ENCODE measurements at regions not wholly inside any gene's neighbourhood (a gene's known extent, or its start where the extent isn't known, plus 50 kb on each side); places are given as distances from the start of the nearest gene placed in this dataset.
"Not testable (repeated sequence)": the region's sequence is repeated elsewhere in the genome, so short reads cannot be mapped to it uniquely, and the experiment has no call there.

DNA sequence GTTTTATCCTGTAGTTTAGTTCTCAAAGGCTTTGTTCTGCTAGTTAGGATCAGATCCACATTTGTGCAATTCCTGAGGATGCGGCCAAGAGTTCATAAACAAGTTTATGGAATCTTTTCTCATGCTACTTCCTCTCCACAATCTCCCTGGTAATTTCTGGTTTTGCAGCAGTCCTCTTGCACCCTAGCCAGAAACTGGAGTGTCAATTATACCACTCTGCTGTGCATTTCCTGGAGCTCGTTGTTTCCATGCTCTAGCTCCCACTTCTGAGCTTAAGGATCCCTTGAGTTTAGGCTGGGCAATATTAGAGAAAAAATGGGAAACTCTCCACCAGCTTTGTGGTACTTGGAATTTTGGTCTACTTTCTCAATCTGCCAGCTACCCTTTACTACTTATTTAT lies 474.7 kb downstream of the DIRAS2 start:
- TF ChIP-seq, protein P1, sequence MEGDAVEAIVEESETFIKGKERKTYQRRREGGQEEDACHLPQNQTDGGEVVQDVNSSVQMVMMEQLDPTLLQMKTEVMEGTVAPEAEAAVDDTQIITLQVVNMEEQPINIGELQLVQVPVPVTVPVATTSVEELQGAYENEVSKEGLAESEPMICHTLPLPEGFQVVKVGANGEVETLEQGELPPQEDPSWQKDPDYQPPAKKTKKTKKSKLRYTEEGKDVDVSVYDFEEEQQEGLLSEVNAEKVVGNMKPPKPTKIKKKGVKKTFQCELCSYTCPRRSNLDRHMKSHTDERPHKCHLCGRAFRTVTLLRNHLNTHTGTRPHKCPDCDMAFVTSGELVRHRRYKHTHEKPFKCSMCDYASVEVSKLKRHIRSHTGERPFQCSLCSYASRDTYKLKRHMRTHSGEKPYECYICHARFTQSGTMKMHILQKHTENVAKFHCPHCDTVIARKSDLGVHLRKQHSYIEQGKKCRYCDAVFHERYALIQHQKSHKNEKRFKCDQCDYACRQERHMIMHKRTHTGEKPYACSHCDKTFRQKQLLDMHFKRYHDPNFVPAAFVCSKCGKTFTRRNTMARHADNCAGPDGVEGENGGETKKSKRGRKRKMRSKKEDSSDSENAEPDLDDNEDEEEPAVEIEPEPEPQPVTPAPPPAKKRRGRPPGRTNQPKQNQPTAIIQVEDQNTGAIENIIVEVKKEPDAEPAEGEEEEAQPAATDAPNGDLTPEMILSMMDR (IDR thresholded peaks at IDR 0.05; ENCODE audit: partially characterized antibody, unreplicated experiment), result no peak

GRCh38 chr9:90169490-90169889 lies 473.1 kb downstream of the DIRAS2 start:
- TF ChIP-seq, protein P1 (IDR thresholded peaks at IDR 0.05; ENCODE audit: partially characterized antibody, unreplicated experiment), result no peak
- no peak for DNase-seq
- Mint-ChIP-seq H3K27ac (ENCODE audit: unreplicated experiment) (no peak overlapping the region), H3K9me3 (ENCODE audit: unreplicated experiment) (no peaks in the 10 kb centered on the region), H3K4me1 (ENCODE audit: low read depth, unreplicated experiment) (no peaks in the 10 kb centered on the region), H3K36me3 (ENCODE audit: unreplicated experiment) (no peaks in the 10 kb centered on the region), H3K27me3 (ENCODE audit: unreplicated experiment) (no peaks in the 10 kb centered on the region), H3K4me3 (ENCODE audit: unreplicated experiment) (no peak overlapping the region)

More for the DNA sequence above, 474.7 kb downstream of the DIRAS2 start:
- Mint-ChIP-seq H3K4me3 (ENCODE audit: unreplicated experiment) (no peak overlapping the region), H3K27me3 (ENCODE audit: unreplicated experiment) (no peaks in the 10 kb centered on the region), H3K27ac (ENCODE audit: unreplicated experiment) (no peak overlapping the region), H3K4me1 (ENCODE audit: low read depth, unreplicated experiment) (no peaks in the 10 kb centered on the region), H3K36me3 (ENCODE audit: unreplicated experiment) (no peaks in the 10 kb centered on the region), H3K9me3 (ENCODE audit: unreplicated experiment) (no peaks in the 10 kb centered on the region)
- DNase-seq, result no peak

DNA sequence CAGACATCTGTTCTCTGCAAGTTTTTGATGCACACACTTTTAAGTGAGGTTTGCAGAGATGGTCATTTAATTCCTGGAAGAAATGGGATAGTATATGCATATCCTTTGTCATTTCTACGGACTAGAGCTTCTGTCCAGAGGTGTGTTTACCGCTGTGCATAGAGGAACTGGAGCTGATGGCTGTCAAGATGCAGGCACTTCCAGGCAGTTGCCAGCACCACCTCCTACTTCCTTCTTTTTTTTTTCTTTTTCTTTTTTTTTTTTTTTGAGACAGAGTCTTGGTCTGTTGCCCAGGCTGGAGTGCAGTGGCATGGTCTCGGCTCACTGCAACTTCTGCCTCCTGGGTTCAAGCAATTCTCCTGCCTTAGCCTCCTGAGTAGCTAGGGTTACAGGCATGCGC lies 468.7 kb downstream of the DIRAS2 start:
- not testable (repeated sequence) for H3K36me3 Mint-ChIP-seq (ENCODE audit: unreplicated experiment); DNase-seq

GRCh38 chr9:90174346-90174745 lies 468.3 kb downstream of the DIRAS2 start:
- not testable (repeated sequence) for H3K4me1 Mint-ChIP-seq (ENCODE audit: low read depth, unreplicated experiment); H3K27me3 Mint-ChIP-seq (ENCODE audit: unreplicated experiment); H3K9me3 Mint-ChIP-seq (ENCODE audit: unreplicated experiment); H3K36me3 Mint-ChIP-seq (ENCODE audit: unreplicated experiment); H3K4me3 Mint-ChIP-seq (ENCODE audit: unreplicated experiment); H3K27ac Mint-ChIP-seq (ENCODE audit: unreplicated experiment); DNase-seq

More for the DNA sequence above, 468.7 kb downstream of the DIRAS2 start:
- not testable (repeated sequence) for H3K9me3 Mint-ChIP-seq (ENCODE audit: unreplicated experiment); H3K4me3 Mint-ChIP-seq (ENCODE audit: unreplicated experiment); H3K27ac Mint-ChIP-seq (ENCODE audit: unreplicated experiment); H3K4me1 Mint-ChIP-seq (ENCODE audit: low read depth, unreplicated experiment); H3K27me3 Mint-ChIP-seq (ENCODE audit: unreplicated experiment)

- Mint-ChIP-seq H3K4me1 (ENCODE audit: low read depth, unreplicated experiment) (no peaks in the 10 kb centered on the region), H3K36me3 (ENCODE audit: unreplicated experiment) (no peaks in the 10 kb centered on the region), H3K27me3 (ENCODE audit: unreplicated experiment) (no peaks in the 10 kb centered on the region), H3K27ac (ENCODE audit: unreplicated experiment) (no peak overlapping the region), H3K4me3 (ENCODE audit: unreplicated experiment) (no peak overlapping the region), H3K9me3 (ENCODE audit: unreplicated experiment) (no peaks in the 10 kb centered on the region)
- DNase-seq, result no peak
- TF ChIP-seq, protein P1 (IDR thresholded peaks at IDR 0.05; ENCODE audit: partially characterized antibody, unreplicated experiment), result no peak
Observed at GRCh38 chr9:90175257-90175656, 467.4 kb downstream of the DIRAS2 start.

- Mint-ChIP-seq H3K36me3 (ENCODE audit: unreplicated experiment) (no peaks in the 10 kb centered on the region), H3K27me3 (ENCODE audit: unreplicated experiment) (no peaks in the 10 kb centered on the region), H3K27ac (ENCODE audit: unreplicated experiment) (no peak overlapping the region), H3K9me3 (ENCODE audit: unreplicated experiment) (no peaks in the 10 kb centered on the region), H3K4me1 (ENCODE audit: low read depth, unreplicated experiment) (no peaks in the 10 kb centered on the region), H3K4me3 (ENCODE audit: unreplicated experiment) (no peak overlapping the region)
- TF ChIP-seq, protein P1 (IDR thresholded peaks at IDR 0.05; ENCODE audit: partially characterized antibody, unreplicated experiment), result no peak
- no peak for DNase-seq
Observed at GRCh38 chr9:90175865-90176264, 466.8 kb downstream of the DIRAS2 start.

Data from glutamatergic neuron (in vitro differentiated cells).